ENCODE measurements at regions not wholly inside any gene's neighbourhood (a gene's known extent, or its start where the extent isn't known, plus 50 kb on each side); places are given as distances from the start of the nearest gene placed in this dataset.
"Not testable (repeated sequence)": the region's sequence is repeated elsewhere in the genome, so short reads cannot be mapped to it uniquely, and the experiment has no call there.

- H3K4ac ChIP-seq (ENCODE audit: low read depth, low read length); H2BK20ac ChIP-seq (ENCODE audit: low read depth, low read length); H2AK5ac ChIP-seq (ENCODE audit: low read depth, low read length); H4K8ac ChIP-seq (ENCODE audit: low read depth in 2 of 2, low read length in 2 of 2); H2BK15ac ChIP-seq (ENCODE audit: low read depth, low read length); H3K9me3 ChIP-seq (ENCODE audit: control insufficient read depth, insufficient read depth, low read length); H2AFZ ChIP-seq (replicated peaks; ENCODE audit: low read length, poor library complexity); H3K9ac ChIP-seq (ENCODE audit: low read depth, low read length); DNase-seq; CTCF ChIA-PET; intact Hi-C loops (cut with micrococcal nuclease); dilution Hi-C loops (cut with HindIII; ENCODE audit: low sequenced_read_pairs, unreplicated experiment); H2BK120ac ChIP-seq (ENCODE audit: low read depth, low read length); H2BK5ac ChIP-seq (ENCODE audit: low read depth, low read length, poor library complexity, severe bottlenecking); H3K27me3 ChIP-seq (ENCODE audit: control insufficient read depth, insufficient read depth, low read length); H3K79me1 ChIP-seq (ENCODE audit: low read depth in 1 of 2, low read length in 2 of 2); H2AK9ac ChIP-seq (replicated peaks; ENCODE audit: low read depth, low read length, poor library complexity); H3K4me3 ChIP-seq (ENCODE audit: insufficient read depth, low read depth, low read length); H3K56ac ChIP-seq (ENCODE audit: extremely low read depth, insufficient read depth, low read length); H3K14ac ChIP-seq (replicated peaks; ENCODE audit: low read depth, low read length); H3K36me3 ChIP-seq (ENCODE audit: control insufficient read depth, insufficient read depth, low read length); H4K20me1 ChIP-seq (ENCODE audit: insufficient read depth, low read length); in situ Hi-C loops (cut with MboI; ENCODE audit: low sequenced_read_pairs); H3K4me2 ChIP-seq (ENCODE audit: low read depth, low read length); H4K91ac ChIP-seq (ENCODE audit: insufficient read depth, low read depth, low read length); H4K5ac ChIP-seq (ENCODE audit: low read depth, low read length); BruUV-seq (replicated peaks); H3K18ac ChIP-seq (ENCODE audit: low read depth, low read length); H3K23ac ChIP-seq (ENCODE audit: low read depth, low read length); H3K9me1 ChIP-seq (ENCODE audit: insufficient read depth, low read length); POLR2A ChIA-PET (ENCODE audit: unreplicated experiment); H3K27ac ChIP-seq (ENCODE audit: insufficient read depth, low read length); H3K4me1 ChIP-seq (ENCODE audit: control insufficient read depth, insufficient read depth, low read length): not testable (repeated sequence)
- ATAC-seq (ENCODE audit: low read depth) = peak; percentile 76
- WGBS, 2 experiments (ENCODE audit: extremely low coverage in 2 of 2, insufficient read length in 1 of 2) = no CpG with 5 or more reads among the region's 5 CpGs
These were observed 3068.0 kb downstream of the RPIA start for GRCh38 chr2:91759361-91759941.

DNA sequence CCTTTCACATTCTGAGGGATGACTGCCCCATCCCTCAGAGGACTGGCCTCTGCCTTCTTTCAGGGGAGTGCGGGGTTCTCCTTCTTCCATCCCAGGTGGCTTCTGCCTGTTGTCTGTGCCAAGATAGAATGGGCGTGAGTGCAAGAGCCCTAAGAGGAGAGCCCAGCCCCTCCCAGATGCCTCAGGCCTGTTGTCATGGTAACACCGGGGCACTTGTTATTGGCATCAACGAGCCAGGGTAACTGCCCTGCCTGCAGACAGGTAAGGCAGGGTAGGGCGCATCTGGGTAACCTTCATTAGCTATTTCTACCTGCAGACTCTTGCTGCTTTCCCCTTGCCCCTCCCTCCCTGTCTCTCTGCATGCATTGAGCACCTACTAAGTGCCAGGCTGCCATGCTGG, 3069.2 kb downstream of the RPIA start:
- H3K56ac ChIP-seq (ENCODE audit: extremely low read depth, insufficient read depth, low read length); H2BK120ac ChIP-seq (ENCODE audit: low read depth, low read length); dilution Hi-C loops (cut with HindIII; ENCODE audit: low sequenced_read_pairs, unreplicated experiment); H3K36me3 ChIP-seq (ENCODE audit: control insufficient read depth, insufficient read depth, low read length); H3K9ac ChIP-seq (ENCODE audit: low read depth, low read length); H3K4me1 ChIP-seq (ENCODE audit: control insufficient read depth, insufficient read depth, low read length); H3K14ac ChIP-seq (replicated peaks; ENCODE audit: low read depth, low read length); ATAC-seq (ENCODE audit: low read depth); DNase-seq; H3K23ac ChIP-seq (ENCODE audit: low read depth, low read length); H2BK15ac ChIP-seq (ENCODE audit: low read depth, low read length); H2AK9ac ChIP-seq (replicated peaks; ENCODE audit: low read depth, low read length, poor library complexity); H4K20me1 ChIP-seq (ENCODE audit: insufficient read depth, low read length); H3K4ac ChIP-seq (ENCODE audit: low read depth, low read length); H4K8ac ChIP-seq (ENCODE audit: low read depth in 2 of 2, low read length in 2 of 2); H3K4me2 ChIP-seq (ENCODE audit: low read depth, low read length); H3K79me1 ChIP-seq (ENCODE audit: low read depth in 1 of 2, low read length in 2 of 2); H3K27me3 ChIP-seq (ENCODE audit: control insufficient read depth, insufficient read depth, low read length); intact Hi-C loops (cut with micrococcal nuclease); H3K4me3 ChIP-seq (ENCODE audit: insufficient read depth, low read depth, low read length); H2BK5ac ChIP-seq (ENCODE audit: low read depth, low read length, poor library complexity, severe bottlenecking); H3K9me1 ChIP-seq (ENCODE audit: insufficient read depth, low read length); H2AFZ ChIP-seq (replicated peaks; ENCODE audit: low read length, poor library complexity); H3K18ac ChIP-seq (ENCODE audit: low read depth, low read length); CTCF ChIA-PET; H4K91ac ChIP-seq (ENCODE audit: insufficient read depth, low read depth, low read length); POLR2A ChIA-PET (ENCODE audit: unreplicated experiment); in situ Hi-C loops (cut with MboI; ENCODE audit: low sequenced_read_pairs); H2BK20ac ChIP-seq (ENCODE audit: low read depth, low read length); H3K27ac ChIP-seq (ENCODE audit: insufficient read depth, low read length); H3K9me3 ChIP-seq (ENCODE audit: control insufficient read depth, insufficient read depth, low read length); H2AK5ac ChIP-seq (ENCODE audit: low read depth, low read length); H4K5ac ChIP-seq (ENCODE audit: low read depth, low read length); BruUV-seq (replicated peaks): not testable (repeated sequence)
- WGBS, 2 experiments (ENCODE audit: extremely low coverage in 2 of 2, insufficient read length in 1 of 2) = no CpG with 5 or more reads among the region's 5 CpGs

Measured in IMR-90 (cell line).